Mucosa of descending colon (tissue), 3 donors: ENCODE measurements at regions not wholly inside any gene's neighbourhood (a gene's known extent, or its start where the extent isn't known, plus 50 kb on each side); places are given as distances from the start of the nearest gene placed in this dataset.

Experiments used
- ATAC-seq: fragments of 200-7000 bp; cut with Tn5 transposase; one replicate; pipeline ENCODE4 v1.9.1; 2020; ENCODE audit warnings: mild to moderate bottlenecking, moderate library complexity
- DNase-seq, 3 donors: peaks; one replicate each; pipeline ENCODE4 v3.0.0-alpha.2; 2020
- H3K36me3 ChIP-seq: fragments of 200-600 bp; one replicate; pipeline ENCODE4 v1.8.0; 2021; ENCODE audit warnings: low read depth, mild to moderate bottlenecking
- H3K4me1 ChIP-seq: fragments of 200-600 bp; one replicate; pipeline ENCODE4 v1.8.0; 2021; ENCODE audit warnings: low read depth, mild to moderate bottlenecking
- H3K4me3 ChIP-seq: fragments of 200-600 bp; one replicate; pipeline ENCODE4 v1.8.0; 2021; ENCODE audit warnings: mild to moderate bottlenecking
- H3K9me3 ChIP-seq: fragments of 200-600 bp; one replicate; pipeline ENCODE4 v1.8.0; 2021; ENCODE audit warnings: mild to moderate bottlenecking
- CTCF ChIP-seq: fragments of 200-600 bp; IDR thresholded peaks from one replicate; pipeline ENCODE4 v1.8.0; 2022; ENCODE audit warnings: antibody characterized with exemption, mild to moderate bottlenecking
- intact Hi-C, 2 donors: fragments of 100-400 bp; cut with DNase I in 1 of 2; cut with micrococcal nuclease in 1 of 2; formaldehyde crosslinking; loops; one replicate each; pipeline versions ENCODE4 v1.11.0 to v1.11.1; 2022; cut with DNase I, micrococcal nuclease
- donor health status: DM: no; HTN: no; CAD: no; lungs with moderate emphysema.
- donor health status: DM: no; HTN: no; CAD: no.
- donor health status: DM: no; HTN: yes; CAD: no.

GRCh38 chr4:15233626-15234025 lies 194.2 kb upstream of the C1QTNF7 start:
- ATAC-seq (no peak), DNase-seq (no peak)
- Histone ChIP-seq H3K36me3 (no peaks in the 10 kb centered on the region), H3K4me1 (no peaks in the 10 kb centered on the region), H3K9me3 (no peaks in the 10 kb centered on the region), H3K4me3 (no peak overlapping the region)
- no peak for TF ChIP-seq CTCF
- intact Hi-C loops: loop anchor here in 1 of 2 donors (10.0 kb wide), 1 partner anchor 161 kb away; no protein-coding TSS in a partner anchor

GRCh38 chr4:15234116-15234855 lies 193.5 kb upstream of the C1QTNF7 start:
- DNase-seq (no peak), ATAC-seq (peak; percentile 49)
- Histone ChIP-seq H3K4me1 (no peaks in the 10 kb centered on the region), H3K9me3 (no peaks in the 10 kb centered on the region), H3K4me3 (no peak overlapping the region), H3K36me3 (no peaks in the 10 kb centered on the region)
- intact Hi-C loops: loop anchor here in 1 of 2 donors (10.0 kb wide), 1 partner anchor 161 kb away; no protein-coding TSS in a partner anchor
- no peak for TF ChIP-seq CTCF

- ATAC-seq: peak; percentile 42
- Histone ChIP-seq H3K36me3 (no peaks in the 10 kb centered on the region), H3K4me3 (no peak overlapping the region), H3K4me1 (no peaks in the 10 kb centered on the region), H3K9me3 (no peaks in the 10 kb centered on the region)
- TF ChIP-seq CTCF: no peak
- intact Hi-C loops: loop anchor here (5.0 to 10.0 kb wide), 2 partner anchors 160 to 223 kb away; no protein-coding TSS in a partner anchor
- DNase-seq: peak in 1 of 3 donors; percentile 22
Measured at GRCh38 chr4:15234856-15235126, 193.0 kb upstream of the C1QTNF7 start.

DNA sequence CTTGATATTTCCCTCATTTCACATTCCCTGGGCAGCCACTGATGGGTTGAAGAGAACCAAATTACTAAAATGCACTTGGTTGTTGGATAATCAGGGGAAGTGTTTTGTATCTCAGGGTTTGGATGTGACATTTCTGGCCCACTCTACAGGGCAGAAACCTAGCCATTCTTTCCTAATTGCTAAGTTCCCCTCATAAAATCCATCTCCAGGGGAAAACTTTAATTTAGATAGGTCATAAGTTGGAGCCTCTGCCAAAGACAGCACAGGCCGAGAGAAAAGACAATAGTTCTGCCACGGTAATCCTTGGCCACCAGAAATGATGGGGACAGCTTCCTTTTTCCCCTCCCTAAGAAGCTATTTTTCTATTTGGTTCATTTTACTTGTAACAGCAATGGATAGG lies 192.7 kb upstream of the C1QTNF7 start:
- Histone ChIP-seq H3K4me3 (no peak overlapping the region), H3K4me1 (no peaks in the 10 kb centered on the region), H3K36me3 (no peaks in the 10 kb centered on the region), H3K9me3 (no peaks in the 10 kb centered on the region)
- DNase-seq: no peak
- TF ChIP-seq CTCF: no peak
- intact Hi-C loops: loop anchor here (5.0 to 10.0 kb wide), 2 partner anchors 160 to 222 kb away; no protein-coding TSS in a partner anchor
- ATAC-seq: no peak

- Histone ChIP-seq H3K4me1 (no peaks in the 10 kb centered on the region), H3K4me3 (no peak overlapping the region), H3K9me3 (no peaks in the 10 kb centered on the region), H3K36me3 (no peaks in the 10 kb centered on the region)
- TF ChIP-seq CTCF: no peak
- intact Hi-C loops: loop anchor here (5.0 to 10.0 kb wide), 2 partner anchors 157 to 220 kb away; no protein-coding TSS in a partner anchor
- DNase-seq: no peak
- no peak for ATAC-seq
Measured at GRCh38 chr4:15237648-15238230, 190.1 kb upstream of the C1QTNF7 start.
